GM03348 (cell line): ENCODE measurements at regions not wholly inside any gene's neighbourhood (a gene's known extent, or its start where the extent isn't known, plus 50 kb on each side); places are given as distances from the start of the nearest gene placed in this dataset.
"Not testable (repeated sequence)": the region's sequence is repeated elsewhere in the genome, so short reads cannot be mapped to it uniquely, and the experiment has no call there.

ENCODE experiments used
- DNase-seq: peaks from one replicate; pipeline ENCODE4 v3.0.0; 2012; ENCODE audit warnings: low spot score

- no peak for DNase-seq
Observed at GRCh38 chr13:103521532-103521931, 455.3 kb upstream of the SLC10A2 start.

GRCh38 chr13:103517768-103518102 is 451.5 kb upstream of the SLC10A2 start:
- DNase-seq: no peak

DNA sequence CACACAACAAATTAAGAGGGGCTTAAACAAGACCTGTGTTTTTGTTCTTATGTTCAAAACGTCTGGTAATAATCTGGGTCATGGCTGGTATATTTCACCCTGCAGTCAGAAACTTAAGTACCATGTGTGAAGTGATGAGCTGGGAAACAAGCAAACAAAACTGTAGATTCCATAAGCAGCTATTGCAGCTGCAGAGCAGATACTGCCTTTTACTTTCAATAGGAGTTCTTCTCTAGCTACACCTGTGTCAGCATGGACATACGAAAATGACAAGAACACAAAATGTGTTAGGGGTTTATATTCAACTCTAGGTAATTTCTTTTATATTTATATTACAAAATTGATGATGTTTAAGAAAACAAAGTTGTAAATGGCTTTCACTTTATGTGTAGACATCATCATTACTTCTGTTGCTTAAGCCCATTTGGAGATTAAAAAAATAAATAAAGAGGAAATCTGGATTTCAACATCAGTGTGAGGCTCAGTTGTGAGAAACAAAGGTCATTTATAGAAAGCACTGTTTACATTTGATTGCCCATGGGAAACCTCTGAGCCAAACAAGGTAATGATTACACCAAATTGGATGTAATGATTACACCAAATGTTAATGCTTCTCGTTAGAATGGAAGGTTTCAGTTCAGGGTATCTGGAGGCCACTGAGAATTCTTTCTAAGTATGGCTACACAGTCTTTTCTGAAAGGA is 451.0 kb upstream of the SLC10A2 start:
- DNase-seq: no peak

GRCh38 chr13:103516015-103516795 is 450.0 kb upstream of the SLC10A2 start:
- no peak for DNase-seq

DNA sequence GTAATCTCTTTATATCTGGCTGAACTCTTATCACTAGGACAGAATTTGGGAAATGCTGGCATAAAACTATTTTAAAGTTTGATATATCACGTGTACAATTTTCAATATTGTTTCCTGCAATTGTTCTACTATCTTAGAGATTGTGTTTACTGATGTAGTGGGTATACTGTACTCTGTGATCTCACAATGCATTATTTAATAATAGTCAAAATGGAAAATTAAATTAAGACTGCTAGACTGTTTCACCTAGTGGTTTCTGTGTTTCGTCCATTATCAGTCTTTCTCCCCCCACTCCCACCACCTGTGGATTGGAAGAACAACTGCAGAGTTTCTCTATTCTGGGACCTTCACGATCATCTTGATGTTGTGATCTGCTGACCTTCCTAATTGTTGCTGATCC is 449.2 kb upstream of the SLC10A2 start:
- no peak for DNase-seq

- DNase-seq: no peak
Observed at GRCh38 chr13:103514619-103515018, 448.4 kb upstream of the SLC10A2 start.

GRCh38 chr13:103514188-103514587 is 448.0 kb upstream of the SLC10A2 start:
- no peak for DNase-seq

GRCh38 chr13:103510007-103510535 is 443.9 kb upstream of the SLC10A2 start:
- no peak for DNase-seq

- DNase-seq: no peak
Observed at GRCh38 chr13:103497404-103497803, 431.2 kb upstream of the SLC10A2 start.

DNA sequence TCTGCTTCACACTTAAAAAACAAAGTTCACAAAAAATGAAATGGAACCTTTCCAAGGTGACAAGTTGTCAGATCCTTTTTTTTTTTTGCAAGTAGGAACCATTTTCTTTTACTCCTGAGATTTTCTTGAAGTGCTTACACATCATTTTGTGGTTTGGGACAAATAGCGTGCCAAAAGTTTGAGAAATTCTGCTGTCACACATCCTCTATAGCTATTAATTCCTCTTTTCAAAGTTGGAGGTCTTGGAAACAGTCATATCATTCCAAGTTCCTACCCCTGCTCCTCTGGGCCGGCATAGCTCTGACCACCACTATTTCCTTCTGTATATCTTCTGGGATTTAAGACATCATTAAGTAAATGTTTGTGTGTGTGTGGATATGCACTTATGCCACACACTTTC is 421.6 kb upstream of the SLC10A2 start:
- no peak for DNase-seq

GRCh38 chr13:103473081-103473480 is 406.9 kb upstream of the SLC10A2 start:
- no peak for DNase-seq

DNA sequence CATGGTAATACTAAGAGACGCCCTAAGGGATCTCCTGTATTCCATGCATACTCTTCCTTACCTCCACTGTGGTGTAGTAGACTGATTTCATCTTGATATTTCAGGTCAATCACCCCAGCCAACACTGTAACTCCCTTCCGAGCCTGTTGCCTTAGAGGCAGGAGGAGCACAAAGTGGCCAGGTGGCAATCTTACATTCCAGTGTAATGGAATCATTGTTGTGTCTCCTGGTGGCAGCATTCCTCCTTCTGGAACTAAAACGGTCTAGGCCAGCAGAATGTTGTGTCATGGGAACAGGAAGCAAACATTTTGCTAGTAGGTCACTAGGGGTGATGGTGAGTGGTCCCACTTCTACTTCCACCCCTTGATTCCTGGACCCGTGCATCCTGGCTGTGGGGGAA is 405.7 kb upstream of the SLC10A2 start:
- DNase-seq: no peak

GRCh38 chr13:103469771-103470170 is 403.6 kb upstream of the SLC10A2 start:
- no peak for DNase-seq

DNA sequence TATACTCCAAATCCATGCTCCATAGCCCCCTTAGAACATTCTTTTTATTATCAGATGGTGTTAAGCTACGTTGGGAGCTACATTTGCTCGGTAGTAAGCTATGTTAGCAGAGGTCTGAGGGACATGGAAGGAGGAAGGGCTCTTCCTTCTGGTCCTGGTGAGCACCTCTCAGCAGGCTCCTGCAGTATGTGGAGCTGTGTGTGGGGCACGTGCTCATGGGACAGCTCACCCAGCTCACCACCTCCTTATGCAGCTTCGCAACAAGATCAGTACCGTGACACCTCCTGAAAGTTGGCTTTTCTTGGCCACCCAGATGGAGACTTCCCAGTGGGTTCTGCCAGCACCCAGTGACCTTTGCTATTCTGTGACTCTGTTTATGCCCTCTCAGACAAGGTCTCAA is 400.5 kb upstream of the SLC10A2 start:
- DNase-seq: no peak

DNA sequence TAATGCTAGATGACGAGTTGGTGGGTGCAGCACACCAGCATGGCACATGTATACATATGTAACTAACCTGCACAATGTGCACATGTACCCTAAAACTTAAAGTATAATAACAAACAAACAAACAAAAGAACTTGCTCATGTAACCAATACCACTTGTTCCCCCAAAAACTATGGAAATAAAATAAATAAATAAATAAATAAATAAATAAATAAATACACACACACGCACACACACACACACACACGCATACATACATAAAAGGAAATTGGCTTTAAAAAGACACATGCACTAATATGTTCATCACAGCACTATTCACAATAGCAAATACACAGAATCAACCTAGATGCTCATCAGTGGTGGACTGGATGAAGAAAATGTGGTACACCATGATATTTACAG is 394.0 kb upstream of the SLC10A2 start:
- not testable (repeated sequence) for DNase-seq

GRCh38 chr13:103457050-103457449 is 390.8 kb upstream of the SLC10A2 start:
- DNase-seq: not testable (repeated sequence)

DNA sequence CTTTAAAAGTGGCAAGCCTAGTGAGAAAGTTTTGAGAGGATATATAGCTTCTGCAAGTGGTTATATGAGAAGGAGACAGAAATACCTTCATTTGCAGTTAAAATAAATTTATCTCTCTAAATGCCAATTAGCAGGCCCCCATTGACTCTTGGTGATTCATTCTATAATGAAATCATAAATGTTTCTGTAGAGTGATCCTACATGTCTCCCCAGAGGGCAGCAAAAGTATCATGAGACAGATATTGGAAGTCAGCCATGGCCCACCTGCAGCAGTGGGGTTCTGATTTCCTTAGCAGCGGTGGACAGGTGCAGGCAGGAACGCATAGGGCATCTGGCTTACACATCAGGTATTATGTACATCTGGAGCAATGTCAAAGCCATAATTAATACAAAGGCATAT is 385.4 kb upstream of the SLC10A2 start:
- DNase-seq: no peak

GRCh38 chr13:103443604-103444003 is 377.4 kb upstream of the SLC10A2 start:
- DNase-seq: no peak

GRCh38 chr13:103437651-103438050 is 371.4 kb upstream of the SLC10A2 start:
- DNase-seq: no peak

- no peak for DNase-seq
Observed at GRCh38 chr13:103436057-103436654, 369.9 kb upstream of the SLC10A2 start.

- no peak for DNase-seq
Observed at GRCh38 chr13:103431856-103432255, 365.6 kb upstream of the SLC10A2 start.

- no peak for DNase-seq
Observed at GRCh38 chr13:103430368-103430767, 364.2 kb upstream of the SLC10A2 start.

- no peak for DNase-seq
Observed at GRCh38 chr13:103410002-103410401, 343.8 kb upstream of the SLC10A2 start.
